ENCODE measurements at regions not wholly inside any gene's neighbourhood (a gene's known extent, or its start where the extent isn't known, plus 50 kb on each side); places are given as distances from the start of the nearest gene placed in this dataset.
"Not testable (repeated sequence)": the region's sequence is repeated elsewhere in the genome, so short reads cannot be mapped to it uniquely, and the experiment has no call there.

GRCh38 chr12:127503246-127503645 lies 763.7 kb upstream of the TMEM132C start:
- Histone ChIP-seq H2AFZ (ENCODE audit: low read length) (no peak overlapping the region), H3K36me3 (ENCODE audit: insufficient read depth, low read length) (no peaks in the 10 kb centered on the region), H3K9ac (ENCODE audit: low read length) (no peak overlapping the region), H3K9me2 (ENCODE audit: low read depth, low read length) (no peaks in the 10 kb centered on the region), H4K20me1 (ENCODE audit: insufficient read depth, low read length) (no peaks in the 10 kb centered on the region), H3F3A (ENCODE audit: insufficient read depth, low read length) (no peaks in the 10 kb centered on the region), H3K4me2 (ENCODE audit: low read length) (no peak overlapping the region), H3K9me3 (ENCODE audit: low read length) (no peaks in the 10 kb centered on the region), H3K27ac (ENCODE audit: low read depth, low read length, poor library complexity, severe bottlenecking) (no peak overlapping the region), H3K4me1 (ENCODE audit: insufficient read depth, low read length, severe bottlenecking) (no peaks in the 10 kb centered on the region), H3K4me3 (ENCODE audit: low read depth, low read length, poor library complexity, severe bottlenecking) (no peak overlapping the region), H3K79me2 (ENCODE audit: insufficient read depth, low read length) (no peaks in the 10 kb centered on the region), H3K27me3 (ENCODE audit: insufficient read depth, low read length) (no peaks in the 10 kb centered on the region)
- TF ChIP-seq EZH2 (IDR thresholded peaks at IDR 0.05; ENCODE audit: borderline replicate concordance, low read length) (no peak), CTCF (IDR thresholded peaks at IDR 0.05; ENCODE audit: low read length) (no peak)

DNA sequence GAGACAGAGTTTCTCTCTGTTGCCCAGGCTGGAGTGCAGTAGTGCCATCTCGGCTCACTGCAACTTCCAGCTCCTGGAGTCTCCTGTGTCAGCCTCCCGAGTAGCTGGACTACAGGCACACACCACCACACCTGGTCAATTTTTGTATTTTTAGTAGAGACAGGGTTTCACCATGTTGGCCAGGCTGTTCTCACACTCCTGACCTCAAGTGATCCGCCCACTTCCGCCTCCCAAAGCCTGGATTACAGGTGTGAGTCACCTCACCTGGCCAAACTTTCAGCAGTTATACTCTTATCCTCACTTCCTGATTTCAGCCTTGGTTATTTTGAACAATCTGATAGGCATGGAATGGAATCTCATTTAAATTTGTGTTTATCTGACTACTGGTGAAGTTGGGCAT lies 763.0 kb upstream of the TMEM132C start:
- not testable (repeated sequence) for H2AFZ ChIP-seq (ENCODE audit: low read length); H3K4me3 ChIP-seq (ENCODE audit: low read depth, low read length, poor library complexity, severe bottlenecking); H3K79me2 ChIP-seq (ENCODE audit: insufficient read depth, low read length); H3K9me3 ChIP-seq (ENCODE audit: low read length); H3K36me3 ChIP-seq (ENCODE audit: insufficient read depth, low read length); H4K20me1 ChIP-seq (ENCODE audit: insufficient read depth, low read length); H3F3A ChIP-seq (ENCODE audit: insufficient read depth, low read length); H3K4me1 ChIP-seq (ENCODE audit: insufficient read depth, low read length, severe bottlenecking); H3K27ac ChIP-seq (ENCODE audit: low read depth, low read length, poor library complexity, severe bottlenecking); H3K9ac ChIP-seq (ENCODE audit: low read length); H3K9me2 ChIP-seq (ENCODE audit: low read depth, low read length); H3K27me3 ChIP-seq (ENCODE audit: insufficient read depth, low read length); H3K4me2 ChIP-seq (ENCODE audit: low read length)

DNA sequence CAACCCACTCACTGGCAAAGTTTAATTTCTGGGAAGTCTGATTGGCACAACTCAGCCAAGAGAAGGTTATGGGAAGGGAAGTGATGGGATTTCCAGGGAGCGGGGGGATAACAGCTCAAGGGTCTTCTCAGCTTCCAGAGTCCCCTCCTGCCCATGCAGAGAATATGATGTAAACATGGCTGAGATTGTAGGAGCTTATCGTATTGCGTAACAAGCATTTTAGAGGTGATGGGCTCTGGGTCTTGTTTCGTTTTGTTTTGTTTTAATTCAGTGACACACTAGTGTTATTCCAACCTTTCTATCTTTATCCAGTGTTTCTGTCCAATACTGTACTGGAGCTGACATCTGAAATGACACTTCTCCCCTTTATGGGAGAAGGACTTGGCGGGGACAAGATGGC lies 762.1 kb upstream of the TMEM132C start:
- no peak overlapping the region for H3K27ac ChIP-seq (ENCODE audit: low read depth, low read length, poor library complexity, severe bottlenecking)
- no peaks in the 10 kb centered on the region for H3K4me1 ChIP-seq (ENCODE audit: insufficient read depth, low read length, severe bottlenecking)
- no peaks in the 10 kb centered on the region for H3K9me3 ChIP-seq (ENCODE audit: low read length)
- H4K20me1 ChIP-seq (ENCODE audit: insufficient read depth, low read length) = no peaks in the 10 kb centered on the region
- no peak overlapping the region for H3K4me3 ChIP-seq (ENCODE audit: low read depth, low read length, poor library complexity, severe bottlenecking)
- TF ChIP-seq EZH2 (IDR thresholded peaks at IDR 0.05; ENCODE audit: borderline replicate concordance, low read length) (no peak), CTCF (IDR thresholded peaks at IDR 0.05; ENCODE audit: low read length) (no peak)
- H3K79me2 ChIP-seq (ENCODE audit: insufficient read depth, low read length) = no peaks in the 10 kb centered on the region
- no peak overlapping the region for H3K9ac ChIP-seq (ENCODE audit: low read length)
- no peaks in the 10 kb centered on the region for H3F3A ChIP-seq (ENCODE audit: insufficient read depth, low read length)
- no peaks in the 10 kb centered on the region for H3K9me2 ChIP-seq (ENCODE audit: low read depth, low read length)
- H2AFZ ChIP-seq (ENCODE audit: low read length) = no peak overlapping the region
- H3K4me2 ChIP-seq (ENCODE audit: low read length) = no peak overlapping the region
- no peaks in the 10 kb centered on the region for H3K36me3 ChIP-seq (ENCODE audit: insufficient read depth, low read length)
- H3K27me3 ChIP-seq (ENCODE audit: insufficient read depth, low read length) = no peaks in the 10 kb centered on the region

GRCh38 chr12:127507341-127507740 lies 759.6 kb upstream of the TMEM132C start:
- Histone ChIP-seq H3K79me2 (ENCODE audit: insufficient read depth, low read length) (no peaks in the 10 kb centered on the region), H3K36me3 (ENCODE audit: insufficient read depth, low read length) (no peaks in the 10 kb centered on the region), H3K4me2 (ENCODE audit: low read length) (no peak overlapping the region), H2AFZ (ENCODE audit: low read length) (no peak overlapping the region), H3K4me3 (ENCODE audit: low read depth, low read length, poor library complexity, severe bottlenecking) (no peak overlapping the region), H3K9me3 (ENCODE audit: low read length) (no peaks in the 10 kb centered on the region), H3K9me2 (ENCODE audit: low read depth, low read length) (no peaks in the 10 kb centered on the region), H3K27me3 (ENCODE audit: insufficient read depth, low read length) (no peaks in the 10 kb centered on the region), H4K20me1 (ENCODE audit: insufficient read depth, low read length) (no peaks in the 10 kb centered on the region), H3F3A (ENCODE audit: insufficient read depth, low read length) (no peaks in the 10 kb centered on the region), H3K9ac (ENCODE audit: low read length) (no peak overlapping the region), H3K27ac (ENCODE audit: low read depth, low read length, poor library complexity, severe bottlenecking) (no peak overlapping the region), H3K4me1 (ENCODE audit: insufficient read depth, low read length, severe bottlenecking) (no peaks in the 10 kb centered on the region)
- TF ChIP-seq CTCF (IDR thresholded peaks at IDR 0.05; ENCODE audit: low read length) = no peak
- TF ChIP-seq EZH2 (IDR thresholded peaks at IDR 0.05; ENCODE audit: borderline replicate concordance, low read length) = no peak
